SK-N-SH (cell line): ENCODE measurements at regions not wholly inside any gene's neighbourhood (a gene's known extent, or its start where the extent isn't known, plus 50 kb on each side); places are given as distances from the start of the nearest gene placed in this dataset.

Experiments
- CTCF ChIA-PET: fragments of 300-600, 350-600 bp; formaldehyde crosslinking; extraction: SDS; loops from one replicate; lab custom pipeline; 2021; lab: Yijun Ruan, JAX
- POLR2A ChIA-PET: fragments of 350-600 bp; sonication (Branson Sonifier 250); formaldehyde crosslinking; extraction: SDS; loops from one replicate; lab custom pipeline; 2020; ENCODE audit warnings: antibody characterized with exemption, inconsistent platforms; lab: Yijun Ruan, JAX
- DNase-seq: peaks from one replicate; pipeline ENCODE4 v3.0.0; 2012
- H2AFZ ChIP-seq: fragments of 200-600 bp; sonication (generic); 2 replicates; pipeline ENCODE4 v1.8.1; 2016; ENCODE audit warnings: antibody characterized with exemption, mild to moderate bottlenecking, low read depth
- H3F3A ChIP-seq: fragments of 200-600 bp; sonication (generic); replicated peaks from 2 replicates; pipeline ENCODE3; 2016; ENCODE audit warnings: antibody characterized with exemption, mild to moderate bottlenecking; ENCODE audit not compliant: insufficient read depth
- H3K27ac ChIP-seq, 2 experiments: fragments of 200-500 bp in 1 of 2; fragments of 200-600 bp in 1 of 2; sonication (Bioruptor generic) in 1 of 2; sonication (generic), shearing (Covaris generic) in 1 of 2; 2 replicates each; pipeline versions ENCODE4 v1.5.1 to v1.6.1; 2014 to 2016; ENCODE audit warnings: low read depth in 2 of 2, inconsistent platforms in 1 of 2, low read length in 1 of 2, mild to moderate bottlenecking in 1 of 2, mixed read lengths in 1 of 2
- H3K27me3 ChIP-seq: fragments of 200-600 bp; sonication (generic), shearing (Covaris generic); 2 replicates; pipeline ENCODE4 v1.6.1; 2016; ENCODE audit warnings: mixed run types; ENCODE audit not compliant: insufficient read depth
- H3K36me3 ChIP-seq, 2 experiments: fragments of 200-500 bp in 1 of 2; fragments of 200-600 bp in 1 of 2; sonication (Bioruptor generic) in 1 of 2; sonication (generic) in 1 of 2; replicated peaks in 1 of 2; 2 replicates each; pipeline versions ENCODE3 to v1.5.1; 2014 to 2016; ENCODE audit warnings: low read length in 1 of 2, mild to moderate bottlenecking in 1 of 2; ENCODE audit not compliant: insufficient read depth in 2 of 2, control insufficient read depth in 1 of 2
- H3K4me1 ChIP-seq, 2 experiments: fragments of 200-500 bp in 1 of 2; fragments of 200-600 bp in 1 of 2; sonication (Bioruptor generic) in 1 of 2; sonication (generic), shearing (Covaris generic) in 1 of 2; 2 replicates each; pipeline versions ENCODE4 v1.5.1 to v1.6.1; 2014 to 2016; ENCODE audit warnings: low read depth in 1 of 2, low read length in 1 of 2, mixed run types in 1 of 2; ENCODE audit not compliant: insufficient read depth in 2 of 2, control insufficient read depth in 1 of 2
- H3K4me2 ChIP-seq: fragments of 200-600 bp; sonication (generic), shearing (Covaris generic); 2 replicates; pipeline ENCODE4 v1.6.1; 2017; ENCODE audit warnings: mixed run types
- H3K4me3 ChIP-seq, 2 experiments: fragments of 200-500 bp in 1 of 2; fragments of 200-600 bp in 1 of 2; sonication (Bioruptor generic) in 1 of 2; sonication (generic), shearing (Covaris generic) in 1 of 2; 2 replicates each; pipeline versions ENCODE4 v1.5.1 to v1.8.1; 2014 to 2016; ENCODE audit warnings: low read depth in 2 of 2, inconsistent platforms in 1 of 2, low read length in 1 of 2, mild to moderate bottlenecking in 1 of 2, mixed read lengths in 1 of 2, moderate library complexity in 1 of 2
- H3K79me2 ChIP-seq: fragments of 200-600 bp; sonication (generic); 2 replicates; pipeline ENCODE4 v1.8.1; 2017; ENCODE audit warnings: mild to moderate bottlenecking; ENCODE audit not compliant: insufficient read depth
- H3K9ac ChIP-seq: fragments of 200-600 bp; sonication (generic); 2 replicates; pipeline ENCODE4 v1.6.1; 2017; ENCODE audit warnings: mixed run types
- H3K9me2 ChIP-seq: fragments of 200-600 bp; sonication (generic); 2 replicates; pipeline ENCODE4 v1.6.1; 2017; ENCODE audit warnings: mixed run types
- H3K9me3 ChIP-seq: fragments of 200-600 bp; sonication (generic); 2 replicates; pipeline ENCODE4 v1.6.1; 2017; ENCODE audit warnings: mixed run types, mild to moderate bottlenecking, moderate library complexity
- H4K20me1 ChIP-seq: fragments of 200-600 bp; sonication (generic); 2 replicates; pipeline ENCODE4 v1.6.1; 2017; ENCODE audit warnings: mild to moderate bottlenecking, mixed run types; ENCODE audit not compliant: insufficient read depth
- EP300 ChIP-seq, 2 experiments: IDR thresholded peaks; 2 replicates each; pipeline versions ENCODE4 v1.4.0 to v1.6.1; 2012; ENCODE audit warnings: borderline replicate concordance in 1 of 2, low read depth in 1 of 2, low read length in 1 of 2
- FOSL2 ChIP-seq: IDR thresholded peaks from 2 replicates; pipeline ENCODE4 v1.4.0; 2012; ENCODE audit warnings: low read depth, mild to moderate bottlenecking, moderate library complexity, borderline replicate concordance
- FOXJ3 ChIP-seq: sonication (generic); formaldehyde crosslinking; IDR thresholded peaks from 2 replicates; pipeline ENCODE4 v1.5.1; 2020; ENCODE audit warnings: mild to moderate bottlenecking, missing genetic modification reagents
- GABPA ChIP-seq: IDR thresholded peaks from 2 replicates; pipeline ENCODE4 v1.4.0; 2012; ENCODE audit warnings: low read depth, mild to moderate bottlenecking
- JUND ChIP-seq: IDR thresholded peaks from 2 replicates; pipeline ENCODE4 v1.4.0; 2012
- MEF2A ChIP-seq: IDR thresholded peaks from 2 replicates; pipeline ENCODE4 v1.4.0; 2012; ENCODE audit warnings: low read depth, borderline replicate concordance
- NFIC ChIP-seq: IDR thresholded peaks from 2 replicates; pipeline ENCODE4 v1.4.0; 2012; ENCODE audit warnings: borderline replicate concordance
- POLR2AphosphoS5 ChIP-seq: IDR thresholded peaks from 2 replicates; pipeline ENCODE4 v1.6.1; 2012; ENCODE audit warnings: low read depth, low read length
- RAD21 ChIP-seq: IDR thresholded peaks from 2 replicates; pipeline ENCODE4 v1.6.1; 2012; ENCODE audit warnings: mild to moderate bottlenecking, low read length
- RFX5 ChIP-seq: IDR thresholded peaks from 2 replicates; pipeline ENCODE4 v1.6.1; 2012; ENCODE audit warnings: mild to moderate bottlenecking, improper control_type of control experiment, low read length
- RXRA ChIP-seq: IDR thresholded peaks from 2 replicates; pipeline ENCODE4 v1.4.0; 2012; ENCODE audit warnings: low read depth, mild to moderate bottlenecking, borderline replicate concordance
- TAF1 ChIP-seq: IDR thresholded peaks from 2 replicates; pipeline ENCODE4 v1.6.1; 2012; ENCODE audit warnings: low read depth, mild to moderate bottlenecking, low read length, moderate library complexity, borderline replicate concordance
- TCF12 ChIP-seq: IDR thresholded peaks from 2 replicates; pipeline ENCODE4 v1.4.0; 2012
- TEAD4 ChIP-seq: IDR thresholded peaks from 2 replicates; pipeline ENCODE4 v1.4.0; 2012; ENCODE audit warnings: mild to moderate bottlenecking, borderline replicate concordance; ENCODE audit not compliant: insufficient read depth
- WGBS: methylation state at CpG from one replicate; pipeline ENCODE4 v1.1.6; 2017; ENCODE audit warnings: low lambda C conversion rate; 5-methylcytosine and 5-hydroxymethylcytosine counted together
- TF ChIP-seq, protein P1 (sequence below): fragments of 200-600 bp; sonication (generic); IDR thresholded peaks from 2 replicates; pipeline ENCODE4 v1.6.1; 2017; ENCODE audit warnings: antibody characterized with exemption, mild to moderate bottlenecking, moderate library complexity
- TF ChIP-seq, protein P2 (sequence below): fragments of 150-350 bp; IDR thresholded peaks from 2 replicates; pipeline ENCODE4 v1.6.1; 2017; ENCODE audit warnings: antibody characterized with exemption, low read length, low read depth, borderline replicate concordance
- TF ChIP-seq, protein P3 (sequence below): IDR thresholded peaks from 2 replicates; pipeline ENCODE4 v1.6.1; 2012; ENCODE audit warnings: mild to moderate bottlenecking, low read depth, low read length, moderate library complexity
- TF ChIP-seq, protein P4 (sequence below): IDR thresholded peaks from 2 replicates; pipeline ENCODE4; 2012

DNA sequence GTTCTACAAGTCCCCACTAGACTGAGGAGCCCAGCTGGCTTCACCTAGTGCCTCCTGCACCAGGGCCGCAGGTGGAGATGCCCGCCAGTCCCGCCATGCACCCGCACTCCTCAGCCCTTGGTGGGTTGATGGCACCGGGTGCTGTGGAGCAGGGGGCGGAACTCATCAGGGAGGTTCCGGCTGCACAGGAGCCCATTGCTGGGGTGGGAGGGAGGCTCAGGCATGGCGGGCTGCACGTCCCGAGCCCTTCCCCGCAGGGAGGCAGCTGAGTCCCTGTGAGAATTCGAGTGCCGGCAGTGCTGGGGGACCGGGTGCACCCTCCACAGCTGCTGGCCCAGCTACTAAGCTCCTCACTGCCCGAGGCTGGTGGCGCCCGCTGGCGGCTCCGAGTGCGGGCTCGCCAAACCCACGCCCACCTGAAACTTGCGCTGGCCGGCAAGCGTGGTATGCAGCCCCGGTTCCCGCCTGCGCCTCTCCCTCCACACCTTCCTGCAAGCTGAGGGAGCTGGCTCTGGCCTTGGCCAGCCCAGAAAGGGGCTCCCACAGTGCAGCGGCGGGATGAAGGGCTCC is 252.7 kb upstream of the TCF4 start (continued):
- TF ChIP-seq, protein P1, sequence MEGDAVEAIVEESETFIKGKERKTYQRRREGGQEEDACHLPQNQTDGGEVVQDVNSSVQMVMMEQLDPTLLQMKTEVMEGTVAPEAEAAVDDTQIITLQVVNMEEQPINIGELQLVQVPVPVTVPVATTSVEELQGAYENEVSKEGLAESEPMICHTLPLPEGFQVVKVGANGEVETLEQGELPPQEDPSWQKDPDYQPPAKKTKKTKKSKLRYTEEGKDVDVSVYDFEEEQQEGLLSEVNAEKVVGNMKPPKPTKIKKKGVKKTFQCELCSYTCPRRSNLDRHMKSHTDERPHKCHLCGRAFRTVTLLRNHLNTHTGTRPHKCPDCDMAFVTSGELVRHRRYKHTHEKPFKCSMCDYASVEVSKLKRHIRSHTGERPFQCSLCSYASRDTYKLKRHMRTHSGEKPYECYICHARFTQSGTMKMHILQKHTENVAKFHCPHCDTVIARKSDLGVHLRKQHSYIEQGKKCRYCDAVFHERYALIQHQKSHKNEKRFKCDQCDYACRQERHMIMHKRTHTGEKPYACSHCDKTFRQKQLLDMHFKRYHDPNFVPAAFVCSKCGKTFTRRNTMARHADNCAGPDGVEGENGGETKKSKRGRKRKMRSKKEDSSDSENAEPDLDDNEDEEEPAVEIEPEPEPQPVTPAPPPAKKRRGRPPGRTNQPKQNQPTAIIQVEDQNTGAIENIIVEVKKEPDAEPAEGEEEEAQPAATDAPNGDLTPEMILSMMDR: no peak
- TF ChIP-seq FOSL2 (no peak), MEF2A (no peak), FOXJ3 (CRISPR knock-in tag) (no peak), RFX5 (no peak)
- TF ChIP-seq, protein P2, sequence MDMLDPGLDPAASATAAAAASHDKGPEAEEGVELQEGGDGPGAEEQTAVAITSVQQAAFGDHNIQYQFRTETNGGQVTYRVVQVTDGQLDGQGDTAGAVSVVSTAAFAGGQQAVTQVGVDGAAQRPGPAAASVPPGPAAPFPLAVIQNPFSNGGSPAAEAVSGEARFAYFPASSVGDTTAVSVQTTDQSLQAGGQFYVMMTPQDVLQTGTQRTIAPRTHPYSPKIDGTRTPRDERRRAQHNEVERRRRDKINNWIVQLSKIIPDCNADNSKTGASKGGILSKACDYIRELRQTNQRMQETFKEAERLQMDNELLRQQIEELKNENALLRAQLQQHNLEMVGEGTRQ: no peak

DNA sequence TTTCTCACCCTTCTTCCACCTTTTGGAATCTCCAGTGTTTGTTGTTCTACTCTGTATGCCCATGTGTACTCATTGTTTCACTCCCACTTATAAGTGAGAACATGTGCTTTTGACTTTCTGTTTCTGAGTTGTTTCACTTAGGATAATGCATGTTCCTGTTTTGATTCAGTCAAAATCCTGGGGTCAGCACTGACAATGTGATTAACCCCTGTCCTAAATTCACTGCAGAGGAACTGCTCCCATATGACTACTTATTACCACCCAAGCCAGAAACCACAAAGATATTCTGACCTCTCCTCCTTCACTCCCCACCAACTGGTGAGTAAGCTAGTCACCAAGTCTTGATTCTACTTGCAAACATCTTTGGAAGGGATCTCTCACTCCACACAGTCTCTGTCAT is 251.4 kb upstream of the TCF4 start:
- Histone ChIP-seq H2AFZ (no peak overlapping the region), H3K9me2 (no peaks in the 10 kb centered on the region), H3K79me2 (no peaks in the 10 kb centered on the region), H3K9ac (no peak overlapping the region), H4K20me1 (no peaks in the 10 kb centered on the region), H3F3A (peaks cover 12% of the 10 kb centered on the region), H3K4me3 (no peak overlapping the region), H3K4me2 (peak overlapping the region; percentile 5; the same call in 1 of the 2 replicates), H3K27me3 (no peaks in the 10 kb centered on the region), H3K4me1 (peaks cover 6 to 8% of the 10 kb centered on the region in 2 experiments; a peak in 3 of 4 replicates), H3K36me3 (no peaks in the 10 kb centered on the region), H3K9me3 (no peaks in the 10 kb centered on the region), H3K27ac (peak overlapping the region in 1 of 2 experiments; percentile 40; a peak in 2 of 4 replicates)
- ChIA-PET POLR2A (no interaction called here), CTCF (no interaction called here)
- DNase-seq: no peak
- no peak for TF ChIP-seq TEAD4
- peak; percentile 36; the same call in 1 of the 2 replicates for TF ChIP-seq TCF12
- no peak for TF ChIP-seq POLR2AphosphoS5
- peak; percentile 47; the same call in 1 of the 2 replicates for TF ChIP-seq FOSL2

DNA sequence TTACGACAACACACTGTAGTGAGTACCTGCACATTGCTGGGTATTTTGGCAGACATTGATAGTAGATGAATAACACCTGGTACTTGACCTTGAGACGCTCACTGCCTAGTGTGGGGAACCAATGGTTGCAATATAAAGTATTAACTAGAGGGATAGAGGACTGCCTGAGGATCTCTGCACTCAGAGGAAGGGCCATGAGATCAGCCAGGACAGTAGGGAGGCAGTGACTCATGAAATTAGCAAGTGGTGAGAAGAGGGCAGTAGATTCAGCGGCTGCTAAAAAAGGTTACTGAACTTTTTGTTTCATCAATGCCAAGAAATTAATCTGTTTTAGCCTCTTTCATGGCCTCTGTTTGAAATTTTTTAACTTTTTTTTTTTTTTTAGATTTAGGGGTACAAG is 250.8 kb upstream of the TCF4 start:
- H3K4me2 ChIP-seq: peak overlapping the region; percentile 5; the same call in 1 of the 2 replicates
- no peak overlapping the region for H3K9ac ChIP-seq
- DNase-seq: no peak
- H3K36me3 ChIP-seq: no peaks in the 10 kb centered on the region
- CTCF ChIA-PET: no interaction called here
- no peaks in the 10 kb centered on the region for H4K20me1 ChIP-seq
- no peaks in the 10 kb centered on the region for H3K9me3 ChIP-seq
- POLR2A ChIA-PET: no interaction called here
- no peak overlapping the region for H3K4me3 ChIP-seq
- H2AFZ ChIP-seq: no peak overlapping the region
- H3F3A ChIP-seq: peaks cover 12% of the 10 kb centered on the region
- H3K4me1 ChIP-seq: peaks cover 3 to 6% of the 10 kb centered on the region in 2 experiments; a peak in 3 of 4 replicates
- no peaks in the 10 kb centered on the region for H3K27me3 ChIP-seq
- H3K27ac ChIP-seq: peak overlapping the region in 1 of 2 experiments; percentile 40; a peak in 2 of 4 replicates
- H3K9me2 ChIP-seq: no peaks in the 10 kb centered on the region
- WGBS: 73% methylated on average over 3 of the region's 3 CpGs
- H3K79me2 ChIP-seq: no peaks in the 10 kb centered on the region
- no peak for TF ChIP-seq MEF2A
- TF ChIP-seq GABPA: no peak
- TF ChIP-seq, protein P3, sequence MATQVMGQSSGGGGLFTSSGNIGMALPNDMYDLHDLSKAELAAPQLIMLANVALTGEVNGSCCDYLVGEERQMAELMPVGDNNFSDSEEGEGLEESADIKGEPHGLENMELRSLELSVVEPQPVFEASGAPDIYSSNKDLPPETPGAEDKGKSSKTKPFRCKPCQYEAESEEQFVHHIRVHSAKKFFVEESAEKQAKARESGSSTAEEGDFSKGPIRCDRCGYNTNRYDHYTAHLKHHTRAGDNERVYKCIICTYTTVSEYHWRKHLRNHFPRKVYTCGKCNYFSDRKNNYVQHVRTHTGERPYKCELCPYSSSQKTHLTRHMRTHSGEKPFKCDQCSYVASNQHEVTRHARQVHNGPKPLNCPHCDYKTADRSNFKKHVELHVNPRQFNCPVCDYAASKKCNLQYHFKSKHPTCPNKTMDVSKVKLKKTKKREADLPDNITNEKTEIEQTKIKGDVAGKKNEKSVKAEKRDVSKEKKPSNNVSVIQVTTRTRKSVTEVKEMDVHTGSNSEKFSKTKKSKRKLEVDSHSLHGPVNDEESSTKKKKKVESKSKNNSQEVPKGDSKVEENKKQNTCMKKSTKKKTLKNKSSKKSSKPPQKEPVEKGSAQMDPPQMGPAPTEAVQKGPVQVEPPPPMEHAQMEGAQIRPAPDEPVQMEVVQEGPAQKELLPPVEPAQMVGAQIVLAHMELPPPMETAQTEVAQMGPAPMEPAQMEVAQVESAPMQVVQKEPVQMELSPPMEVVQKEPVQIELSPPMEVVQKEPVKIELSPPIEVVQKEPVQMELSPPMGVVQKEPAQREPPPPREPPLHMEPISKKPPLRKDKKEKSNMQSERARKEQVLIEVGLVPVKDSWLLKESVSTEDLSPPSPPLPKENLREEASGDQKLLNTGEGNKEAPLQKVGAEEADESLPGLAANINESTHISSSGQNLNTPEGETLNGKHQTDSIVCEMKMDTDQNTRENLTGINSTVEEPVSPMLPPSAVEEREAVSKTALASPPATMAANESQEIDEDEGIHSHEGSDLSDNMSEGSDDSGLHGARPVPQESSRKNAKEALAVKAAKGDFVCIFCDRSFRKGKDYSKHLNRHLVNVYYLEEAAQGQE: no peak
- no peak; the same call in 1 of the 2 replicates for TF ChIP-seq RXRA
- TF ChIP-seq FOSL2: peak; percentile 50; the same call in 1 of the 2 replicates
- TF ChIP-seq RFX5: no peak
- TF ChIP-seq JUND: peak; percentile 25; the same call in 1 of the 2 replicates
- TF ChIP-seq EP300 (IDR thresholded peaks at IDR 0.05; ENCODE audit: borderline replicate concordance in 1 of 2, low read depth in 1 of 2, low read length in 1 of 2): no peak
- TF ChIP-seq, protein P4, sequence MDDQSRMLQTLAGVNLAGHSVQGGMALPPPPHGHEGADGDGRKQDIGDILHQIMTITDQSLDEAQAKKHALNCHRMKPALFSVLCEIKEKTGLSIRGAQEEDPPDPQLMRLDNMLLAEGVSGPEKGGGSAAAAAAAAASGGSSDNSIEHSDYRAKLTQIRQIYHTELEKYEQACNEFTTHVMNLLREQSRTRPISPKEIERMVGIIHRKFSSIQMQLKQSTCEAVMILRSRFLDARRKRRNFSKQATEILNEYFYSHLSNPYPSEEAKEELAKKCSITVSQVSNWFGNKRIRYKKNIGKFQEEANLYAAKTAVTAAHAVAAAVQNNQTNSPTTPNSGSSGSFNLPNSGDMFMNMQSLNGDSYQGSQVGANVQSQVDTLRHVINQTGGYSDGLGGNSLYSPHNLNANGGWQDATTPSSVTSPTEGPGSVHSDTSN: 0 out of 2 replicates have a peak, but pooled peaks have one; percentile 7
- no peak for TF ChIP-seq RAD21
- 0 out of 2 replicates have a peak, but pooled peaks have one; percentile 13 for TF ChIP-seq NFIC
- TF ChIP-seq TAF1: no peak
